GM23338 (cell line): ENCODE measurements at regions not wholly inside any gene's neighbourhood (a gene's known extent, or its start where the extent isn't known, plus 50 kb on each side); places are given as distances from the start of the nearest gene placed in this dataset.
"Not testable (repeated sequence)": the region's sequence is repeated elsewhere in the genome, so short reads cannot be mapped to it uniquely, and the experiment has no call there.

Experiments
- ATAC-seq: fragments of 200-7000 bp; cut with Tn5 transposase; 3 replicates; pipeline ENCODE4 v1.9.1; 2020
- DNase-seq: peaks from one replicate; pipeline ENCODE4 v3.0.0-alpha.2; 2015; ENCODE audit warnings: low spot score
- H2AFZ ChIP-seq: fragments of 200-600 bp; sonication (generic); 2 replicates; pipeline ENCODE4 v1.8.0; 2016; ENCODE audit warnings: antibody characterized with exemption, mild to moderate bottlenecking, moderate library complexity
- H3F3A ChIP-seq: fragments of 200-600 bp; sonication (generic); replicated peaks from 2 replicates; pipeline ENCODE4 v1.8.0; 2017; ENCODE audit warnings: antibody characterized with exemption, mixed run types, low read depth
- H3K27ac ChIP-seq: fragments of 200-600 bp; sonication (generic); 2 replicates; pipeline ENCODE4 v1.6.1; 2016; ENCODE audit warnings: low read depth
- H3K27me3 ChIP-seq: fragments of 200-600 bp; sonication (generic); 2 replicates; pipeline ENCODE4 v1.8.0; 2016; ENCODE audit warnings: mild to moderate bottlenecking, mixed run types, moderate library complexity; ENCODE audit not compliant: insufficient read depth
- H3K36me3 ChIP-seq: fragments of 200-600 bp; sonication (generic); 2 replicates; pipeline ENCODE4 v1.8.0; 2016; ENCODE audit warnings: mild to moderate bottlenecking; ENCODE audit not compliant: insufficient read depth
- H3K4me1 ChIP-seq: fragments of 200-600 bp; sonication (generic); 2 replicates; pipeline ENCODE4 v1.8.0; 2016; ENCODE audit warnings: mild to moderate bottlenecking, moderate library complexity; ENCODE audit not compliant: insufficient read depth
- H3K4me2 ChIP-seq: fragments of 200-600 bp; sonication (generic); 2 replicates; pipeline ENCODE4 v1.7.1; 2017; ENCODE audit warnings: mixed run types
- H3K4me3 ChIP-seq: fragments of 200-600 bp; sonication (generic); 2 replicates; pipeline ENCODE4 v1.6.1; 2016; ENCODE audit warnings: mixed run types
- H3K79me2 ChIP-seq: fragments of 200-600 bp; sonication (generic); replicated peaks from 2 replicates; pipeline ENCODE4 v1.8.0; 2017; ENCODE audit warnings: mild to moderate bottlenecking; ENCODE audit not compliant: insufficient read depth
- H3K9me2 ChIP-seq: fragments of 200-600 bp; sonication (generic); 2 replicates; pipeline ENCODE4 v1.8.0; 2017; ENCODE audit not compliant: insufficient read depth
- H4K20me1 ChIP-seq: fragments of 200-600 bp; sonication (generic); replicated peaks from 2 replicates; pipeline ENCODE4 v1.8.0; 2017; ENCODE audit warnings: mild to moderate bottlenecking; ENCODE audit not compliant: insufficient read depth
- H3K27ac Mint-ChIP-seq: 2 replicates; pipeline ENCODE4 v1.8.0; 2020; ENCODE audit warnings: inconsistent platforms, mild to moderate bottlenecking, moderate library complexity, mixed read lengths
- H3K27me3 Mint-ChIP-seq: 3 replicates; pipeline ENCODE4 v1.8.0; 2022; ENCODE audit warnings: low read depth, mild to moderate bottlenecking, moderate library complexity, mixed read lengths, inconsistent platforms; ENCODE audit not compliant: insufficient read depth, poor library complexity
- H3K36me3 Mint-ChIP-seq: 3 replicates; pipeline ENCODE4 v1.8.0; 2021; ENCODE audit warnings: low read depth, mild to moderate bottlenecking, inconsistent platforms, moderate library complexity, mixed read lengths
- H3K4me1 Mint-ChIP-seq: 3 replicates; pipeline ENCODE4 v1.8.0; 2020; ENCODE audit warnings: mild to moderate bottlenecking, inconsistent platforms, mixed read lengths
- H3K4me3 Mint-ChIP-seq: 3 replicates; pipeline ENCODE4 v1.8.0; 2021; ENCODE audit warnings: moderate library complexity, mild to moderate bottlenecking, inconsistent platforms, mixed read lengths
- H3K9me3 Mint-ChIP-seq: 3 replicates; pipeline ENCODE4 v1.8.0; 2020; ENCODE audit warnings: moderate library complexity, mild to moderate bottlenecking, inconsistent platforms, mixed read lengths
- CREB1 ChIP-seq: fragments of 250-450 bp; sonication (Bioruptor Pico); IDR thresholded peaks from 2 replicates; pipeline ENCODE4 v1.5.0; 2020; ENCODE audit warnings: low read depth, mild to moderate bottlenecking, moderate library complexity
- CTCF ChIP-seq, 2 experiments: fragments of 200-600 bp in 1 of 2; sonication (generic) in 1 of 2; conservative IDR thresholded peaks; 2 replicates each; pipeline versions ENCODE4 v1.5.1 to v1.6.1; 2016 to 2017; ENCODE audit warnings: antibody characterized with exemption in 2 of 2, low read depth in 2 of 2, mild to moderate bottlenecking in 2 of 2, moderate library complexity in 1 of 2
- ETS1 ChIP-seq: IDR thresholded peaks from 2 replicates; pipeline ENCODE4 v1.6.1; 2016; ENCODE audit warnings: antibody characterized with exemption
- EZH2 ChIP-seq: fragments of 200-600 bp; sonication (generic); IDR thresholded peaks from one replicate; pipeline ENCODE4 v1.8.0; 2017; ENCODE audit warnings: antibody characterized with exemption, mild to moderate bottlenecking, low read depth; ENCODE audit not compliant: unreplicated experiment
- EZH2phosphoT487 ChIP-seq: fragments of 200-600 bp; sonication (generic); IDR thresholded peaks from one replicate; pipeline ENCODE4 v1.8.1; 2018; ENCODE audit warnings: antibody characterized with exemption; ENCODE audit not compliant: unreplicated experiment
- JUNB ChIP-seq: IDR thresholded peaks from one replicate; pipeline ENCODE4 v1.6.1; 2016; ENCODE audit warnings: antibody characterized with exemption; ENCODE audit not compliant: unreplicated experiment
- NANOG ChIP-seq: IDR thresholded peaks from 2 replicates; pipeline ENCODE4 v1.6.1; 2016; ENCODE audit warnings: antibody characterized with exemption, borderline replicate concordance
- POLR2AphosphoS5 ChIP-seq: IDR thresholded peaks from 2 replicates; pipeline ENCODE4 v1.6.1; 2016; ENCODE audit warnings: antibody characterized with exemption, low read depth
- STAT1 ChIP-seq: IDR thresholded peaks from one replicate; pipeline ENCODE4 v1.6.1; 2016; ENCODE audit warnings: antibody characterized with exemption; ENCODE audit not compliant: unreplicated experiment
- ZNF114 ChIP-seq: fragments of 250-450 bp; sonication (Bioruptor Pico); IDR thresholded peaks from 2 replicates; pipeline ENCODE4 v1.5.0; 2020; ENCODE audit warnings: mild to moderate bottlenecking, moderate library complexity
- ZNF331 ChIP-seq: fragments of 250-450 bp; sonication (Bioruptor Pico); IDR thresholded peaks from 2 replicates; pipeline ENCODE4 v1.5.0; 2020; ENCODE audit warnings: low read depth, mild to moderate bottlenecking, moderate library complexity
- ZNF462 ChIP-seq: fragments of 250-450 bp; sonication (Bioruptor Pico); IDR thresholded peaks from 2 replicates; pipeline ENCODE4 v1.5.0; 2020; ENCODE audit warnings: mild to moderate bottlenecking, moderate library complexity

- TF ChIP-seq EZH2 = no peak
- TF ChIP-seq ZNF114 (CRISPR knock-in tag) = no peak
- TF ChIP-seq NANOG = no peak
Observed at GRCh38 chr16:87207965-87208364, 109.2 kb downstream of the C16orf95 start (continued).

GRCh38 chr16:87208968-87209367, 108.2 kb downstream of the C16orf95 start:
- H4K20me1 ChIP-seq, H3K27me3 ChIP-seq, ATAC-seq, H3K36me3 ChIP-seq, H2AFZ ChIP-seq, H3K4me2 ChIP-seq, DNase-seq, H3K79me2 ChIP-seq, H3K4me3 ChIP-seq, H3K9me3 Mint-ChIP-seq, H3K27ac ChIP-seq, H3K27ac Mint-ChIP-seq, H3K36me3 Mint-ChIP-seq, H3K4me1 Mint-ChIP-seq, H3F3A ChIP-seq, H3K4me3 Mint-ChIP-seq, H3K27me3 Mint-ChIP-seq, H3K4me1 ChIP-seq: not testable (repeated sequence)
- peaks cover 14% of the 10 kb centered on the region for H3K9me2 ChIP-seq

GRCh38 chr16:87209808-87210512, 107.2 kb downstream of the C16orf95 start:
- Histone ChIP-seq H3K27me3 (no peaks in the 10 kb centered on the region), H2AFZ (no peak overlapping the region), H3K4me3 (no peak overlapping the region), H3K4me2 (no peak overlapping the region), H3K27ac (no peak overlapping the region), H3K4me1 (no peaks in the 10 kb centered on the region), H4K20me1 (no peaks in the 10 kb centered on the region), H3K79me2 (no peaks in the 10 kb centered on the region), H3F3A (no peaks in the 10 kb centered on the region), H3K9me2 (peaks cover 14% of the 10 kb centered on the region), H3K36me3 (no peaks in the 10 kb centered on the region)
- DNase-seq (no peak), ATAC-seq (no peak)
- Mint-ChIP-seq H3K27me3 (no peaks in the 10 kb centered on the region), H3K9me3 (no peaks in the 10 kb centered on the region), H3K27ac (no peak overlapping the region), H3K4me3 (no peak overlapping the region), H3K36me3 (no peaks in the 10 kb centered on the region), H3K4me1 (peaks cover 10% of the 10 kb centered on the region)
- TF ChIP-seq NANOG = no peak
- TF ChIP-seq CTCF (conservative IDR thresholded peaks at IDR 0.05; ENCODE audit: low read depth in 2 of 2) = no peak
- no peak for TF ChIP-seq CREB1 (CRISPR knock-in tag)
- no peak for TF ChIP-seq ETS1
- TF ChIP-seq EZH2phosphoT487 = no peak
- TF ChIP-seq POLR2AphosphoS5 = no peak
- no peak for TF ChIP-seq JUNB
- no peak for TF ChIP-seq ZNF114 (CRISPR knock-in tag)
- no peak for TF ChIP-seq EZH2
- TF ChIP-seq STAT1 = no peak
- no peak for TF ChIP-seq ZNF462 (CRISPR knock-in tag)
- no peak for TF ChIP-seq ZNF331 (CRISPR knock-in tag)
